K562 (cell line): ENCODE measurements at regions not wholly inside any gene's neighbourhood (a gene's known extent, or its start where the extent isn't known, plus 50 kb on each side); places are given as distances from the start of the nearest gene placed in this dataset.

Experiments used
- ATAC-seq: fragments of 200-7000 bp; cut with Tn5 transposase; 3 replicates; pipeline ENCODE4 v1.9.1; 2020; ENCODE audit warnings: moderate library complexity
- BruUV-seq: library from RNA; stranded (reverse); fragments of 400-500 nt; replicated peaks from 2 replicates; lab custom pipeline; 2021; lab: Mats Ljungman, UMichigan
- CTCF ChIA-PET: fragments of 300-600 bp; formaldehyde crosslinking; extraction: SDS; loops from one replicate; lab custom pipeline; 2021; ENCODE audit warnings: low intra/inter-chr PET ratio; lab: Yijun Ruan, JAX
- POLR2A ChIA-PET: fragments of 300-600, 350-650 bp; sonication (Branson Sonifier 250); formaldehyde crosslinking; extraction: SDS; loops from one replicate; lab custom pipeline; 2021; ENCODE audit warnings: antibody characterized with exemption, inconsistent platforms; lab: Yijun Ruan, JAX
- DNase-seq, 4 experiments: peaks; one replicate each; pipeline versions ENCODE4 v3.0.0 to v3.0.0-alpha.2; 2011 to 2018; ENCODE audit warnings: low spot score in 3 of 4, mixed read lengths in 3 of 4; ENCODE audit errors: extremely low read depth in 1 of 4
- FAIRE-seq: peaks from 2 replicates; lab custom pipeline; 2011; peaks lifted over from hg19 to GRCh38; lab: Jason Lieb, UNC
- H2AFZ ChIP-seq: 2 replicates; pipeline ENCODE4 v1.6.0; 2011; ENCODE audit warnings: low read depth, low read length, control low read depth, inconsistent platforms
- H3K27ac ChIP-seq: fragments of 200-600 bp; 3 replicates; pipeline ENCODE4 v1.8.0; 2011; ENCODE audit warnings: low read depth, mild to moderate bottlenecking, control low read depth, inconsistent platforms, low read length, moderate library complexity, mixed read lengths; ENCODE audit errors: extremely low read depth
- H3K27me3 ChIP-seq, 2 experiments: fragments of 300-600 bp in 1 of 2; 2 replicates in 1 of 2; 3 replicates in 1 of 2; pipeline versions ENCODE4 v1.6.0 to v1.8.0; 2011; ENCODE audit warnings: inconsistent platforms in 2 of 2, low read length in 2 of 2, mild to moderate bottlenecking in 1 of 2, mixed read lengths in 1 of 2, moderate library complexity in 1 of 2; ENCODE audit not compliant: control insufficient read depth in 2 of 2, insufficient read depth in 2 of 2
- H3K36me3 ChIP-seq: fragments of 300-600 bp; 3 replicates; pipeline ENCODE4 v1.8.0; 2011; ENCODE audit warnings: mild to moderate bottlenecking, low read length, inconsistent platforms; ENCODE audit not compliant: control insufficient read depth, insufficient read depth
- H3K4me1 ChIP-seq, 2 experiments: fragments of 200-600 bp in 1 of 2; replicated peaks in 1 of 2; 2 replicates in 1 of 2; 3 replicates in 1 of 2; pipeline versions ENCODE4 v1.5.1 to v1.8.0; 2011; ENCODE audit warnings: inconsistent platforms in 2 of 2, low read length in 2 of 2, mild to moderate bottlenecking in 1 of 2, mixed read lengths in 1 of 2, moderate library complexity in 1 of 2; ENCODE audit not compliant: control insufficient read depth in 2 of 2, insufficient read depth in 2 of 2
- H3K4me2 ChIP-seq: 2 replicates; pipeline ENCODE4 v1.6.1; 2011; ENCODE audit warnings: low read length, control low read depth, inconsistent platforms, mixed read lengths; ENCODE audit not compliant: insufficient read depth
- H3K4me3 ChIP-seq: fragments of 200-600 bp; sonication (generic), shearing (Covaris generic); 2 replicates; pipeline ENCODE4 v1.5.1; 2016; ENCODE audit warnings: control low read depth, inconsistent platforms
- H3K79me2 ChIP-seq: fragments of 200-600 bp; 3 replicates; pipeline ENCODE4 v1.8.0; 2011; ENCODE audit warnings: low read length, inconsistent platforms; ENCODE audit not compliant: control insufficient read depth, insufficient read depth
- H3K9ac ChIP-seq, 2 experiments: 2 replicates each; pipeline versions ENCODE4 v1.6.0 to v1.6.1; 2011; ENCODE audit warnings: low read depth in 2 of 2, low read length in 2 of 2, control low read depth in 1 of 2, inconsistent platforms in 1 of 2, mild to moderate bottlenecking in 1 of 2, mixed read lengths in 1 of 2; ENCODE audit not compliant: insufficient read depth in 1 of 2
- H3K9me1 ChIP-seq: one replicate; pipeline ENCODE4 v1.6.0; 2011; ENCODE audit warnings: inconsistent platforms, mild to moderate bottlenecking, low read length, moderate library complexity; ENCODE audit not compliant: control insufficient read depth, insufficient read depth
- H3K9me3 ChIP-seq: replicated peaks from 2 replicates; pipeline ENCODE4 v1.5.1; 2011; ENCODE audit warnings: low read depth, low read length, inconsistent platforms; ENCODE audit not compliant: control insufficient read depth, insufficient read depth
- H4K20me1 ChIP-seq: replicated peaks from 2 replicates; pipeline ENCODE4 v1.6.1; 2011; ENCODE audit warnings: low read length, inconsistent platforms, mixed read lengths; ENCODE audit not compliant: control insufficient read depth, insufficient read depth
- ESRRB ChIP-seq: fragments of 250-450 bp; sonication (Bioruptor Pico); IDR thresholded peaks from 2 replicates; pipeline ENCODE4 v1.5.0; 2020; ENCODE audit warnings: mild to moderate bottlenecking, moderate library complexity, borderline replicate concordance
- NCOR1 ChIP-seq: fragments of 450-650 bp; IDR thresholded peaks from 2 replicates; pipeline ENCODE4 v1.6.1; 2016; ENCODE audit warnings: mild to moderate bottlenecking, moderate library complexity
- RAD21 ChIP-seq, 2 experiments: fragments of 250-450 bp in 1 of 2; fragments of 450-650 bp in 1 of 2; sonication (Bioruptor Pico) in 1 of 2; formaldehyde crosslinking in 1 of 2; IDR thresholded peaks in 1 of 2; conservative IDR thresholded peaks in 1 of 2; 2 replicates each; pipeline versions ENCODE4 v1.4.0 to v1.8.0; 2020 to 2022; ENCODE audit warnings: mild to moderate bottlenecking in 2 of 2, moderate library complexity in 1 of 2
- SNIP1 ChIP-seq: fragments of 450-650 bp; IDR thresholded peaks from 2 replicates; pipeline ENCODE4 v1.7.1; 2017; ENCODE audit warnings: low read depth, mild to moderate bottlenecking
- ZNF584 ChIP-seq: fragments of 200-800 bp; sonication (Bioruptor generic); IDR thresholded peaks from 2 replicates; pipeline ENCODE4 v1.6.1; 2016; ENCODE audit warnings: low read depth, mild to moderate bottlenecking, missing genetic modification characterization, missing compliant biosample characterization
- WGBS: fragments of 100-300 bp; shearing (Covaris generic); methylation state at CpG from one replicate; pipeline ENCODE4 v1.1.6; 2016; ENCODE audit warnings: low coverage, mixed read lengths; ENCODE audit not compliant: insufficient coverage; ENCODE audit errors: missing lambda C conversion rate; 5-methylcytosine and 5-hydroxymethylcytosine counted together
- in situ Hi-C: fragments of 300-500 bp; cut with MboI; formaldehyde crosslinking; loops from 4 replicates; pipeline ENCODE4 v1.15.0; 2018; ENCODE audit warnings: inconsistent platforms, mixed read lengths
- intact Hi-C: fragments of 100-400 bp; cut with micrococcal nuclease; formaldehyde crosslinking; loops from 2 replicates; pipeline ENCODE4 v1.14.2; 2022
- TF ChIP-seq, protein P1 (sequence below): fragments of 450-650 bp; formaldehyde crosslinking; IDR thresholded peaks from 2 replicates; pipeline ENCODE4 v1.4.0; 2022; ENCODE audit warnings: missing genetic modification characterization
- TF ChIP-seq, protein P2 (sequence below): fragments of 250-450 bp; sonication (Bioruptor Pico); IDR thresholded peaks from 2 replicates; pipeline ENCODE4 v1.4.0; 2020; ENCODE audit warnings: mild to moderate bottlenecking, moderate library complexity

DNA sequence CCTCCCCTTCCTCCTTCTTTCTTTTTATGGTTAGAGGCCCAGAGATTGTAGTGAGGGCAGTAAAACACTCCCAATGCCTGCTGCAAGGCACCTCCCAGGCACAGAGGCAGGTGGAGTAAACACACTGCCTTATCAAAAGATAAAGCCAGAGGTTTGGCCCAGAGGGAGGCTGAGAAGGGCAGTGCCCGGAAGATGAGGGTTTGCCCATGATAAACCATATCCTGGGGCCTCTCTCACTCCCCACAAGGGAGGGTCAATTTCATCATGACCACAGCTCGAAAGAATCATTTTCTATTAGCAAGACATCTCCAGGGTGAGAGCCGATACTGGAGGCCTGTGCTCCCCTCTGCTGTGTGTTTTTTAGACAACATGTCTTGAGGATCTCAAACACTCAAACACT, 98.5 kb upstream of the FAM9C start:
- Histone ChIP-seq H3K4me1 (peaks cover 0 to 4% of the 10 kb centered on the region in 2 experiments; a peak in 1 of 5 replicates), H3K9me1 (no peaks in the 10 kb centered on the region), H3K79me2 (no peaks in the 10 kb centered on the region), H3K4me2 (no peak overlapping the region), H3K27ac (no peak overlapping the region), H3K9ac (no peak overlapping the region), H3K36me3 (no peaks in the 10 kb centered on the region)
- ATAC-seq (no peak), DNase-seq (no peak)
- in situ Hi-C loops: loop anchor here (10.0 kb wide), 1 partner anchor 1448 kb away; no protein-coding TSS in a partner anchor
- CTCF ChIA-PET: no interaction called here
- WGBS: 61% methylated on average over 3 of the region's 3 CpGs
- BruUV-seq: no TSS peak
- intact Hi-C loops: no loop called here
- TF ChIP-seq ESRRB (CRISPR knock-in tag): no peak
- TF ChIP-seq, protein P1, sequence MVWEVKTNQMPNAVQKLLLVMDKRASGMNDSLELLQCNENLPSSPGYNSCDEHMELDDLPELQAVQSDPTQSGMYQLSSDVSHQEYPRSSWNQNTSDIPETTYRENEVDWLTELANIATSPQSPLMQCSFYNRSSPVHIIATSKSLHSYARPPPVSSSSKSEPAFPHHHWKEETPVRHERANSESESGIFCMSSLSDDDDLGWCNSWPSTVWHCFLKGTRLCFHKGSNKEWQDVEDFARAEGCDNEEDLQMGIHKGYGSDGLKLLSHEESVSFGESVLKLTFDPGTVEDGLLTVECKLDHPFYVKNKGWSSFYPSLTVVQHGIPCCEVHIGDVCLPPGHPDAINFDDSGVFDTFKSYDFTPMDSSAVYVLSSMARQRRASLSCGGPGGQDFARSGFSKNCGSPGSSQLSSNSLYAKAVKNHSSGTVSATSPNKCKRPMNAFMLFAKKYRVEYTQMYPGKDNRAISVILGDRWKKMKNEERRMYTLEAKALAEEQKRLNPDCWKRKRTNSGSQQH (CRISPR knock-in tag): no peak
- TF ChIP-seq ZNF584 (CRISPR knock-in tag): no peak
- peak in 1 of 2 experiments; percentile 16; a peak in 1 of 4 replicates for TF ChIP-seq RAD21 (CRISPR knock-in tag; conservative IDR thresholded peaks at IDR 0.05 in 1 of 2, IDR thresholded peaks at IDR 0.05 in 1 of 2)
- no peak for TF ChIP-seq NCOR1
- TF ChIP-seq, protein P2, sequence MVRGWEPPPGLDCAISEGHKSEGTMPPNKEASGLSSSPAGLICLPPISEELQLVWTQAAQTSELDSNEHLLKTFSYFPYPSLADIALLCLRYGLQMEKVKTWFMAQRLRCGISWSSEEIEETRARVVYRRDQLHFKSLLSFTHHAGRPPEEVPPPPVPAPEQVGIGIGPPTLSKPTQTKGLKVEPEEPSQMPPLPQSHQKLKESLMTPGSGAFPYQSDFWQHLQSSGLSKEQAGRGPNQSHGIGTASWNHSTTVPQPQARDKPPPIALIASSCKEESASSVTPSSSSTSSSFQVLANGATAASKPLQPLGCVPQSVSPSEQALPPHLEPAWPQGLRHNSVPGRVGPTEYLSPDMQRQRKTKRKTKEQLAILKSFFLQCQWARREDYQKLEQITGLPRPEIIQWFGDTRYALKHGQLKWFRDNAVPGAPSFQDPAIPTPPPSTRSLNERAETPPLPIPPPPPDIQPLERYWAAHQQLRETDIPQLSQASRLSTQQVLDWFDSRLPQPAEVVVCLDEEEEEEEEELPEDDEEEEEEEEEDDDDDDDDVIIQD (CRISPR knock-in tag): no peak
- TF ChIP-seq SNIP1: no peak
- TF ChIP-seq, all 486 proteins: peak for 1
- Histone ChIP-seq H2AFZ (peak overlapping the region; percentile 74; the same call in 1 of the 2 replicates), H4K20me1 (no peaks in the 10 kb centered on the region), H3K27me3 (no peaks in the 10 kb centered on the region), H3K9me3 (0 out of 2 replicates have a peak, but pooled peaks cover 4% of the 10 kb centered on the region), H3K4me3 (no peak overlapping the region)
- POLR2A ChIA-PET: no interaction called here
- FAIRE-seq: no peak
